Femur (tissue), 1 donor: ENCODE measurements at regions not wholly inside any gene's neighbourhood (a gene's known extent, or its start where the extent isn't known, plus 50 kb on each side); places are given as distances from the start of the nearest gene placed in this dataset.
"Not testable (repeated sequence)": the region's sequence is repeated elsewhere in the genome, so short reads cannot be mapped to it uniquely, and the experiment has no call there.

Experiments used
- DNase-seq: peaks from one replicate; pipeline ENCODE4 v3.0.0-alpha.2; 2017

DNA sequence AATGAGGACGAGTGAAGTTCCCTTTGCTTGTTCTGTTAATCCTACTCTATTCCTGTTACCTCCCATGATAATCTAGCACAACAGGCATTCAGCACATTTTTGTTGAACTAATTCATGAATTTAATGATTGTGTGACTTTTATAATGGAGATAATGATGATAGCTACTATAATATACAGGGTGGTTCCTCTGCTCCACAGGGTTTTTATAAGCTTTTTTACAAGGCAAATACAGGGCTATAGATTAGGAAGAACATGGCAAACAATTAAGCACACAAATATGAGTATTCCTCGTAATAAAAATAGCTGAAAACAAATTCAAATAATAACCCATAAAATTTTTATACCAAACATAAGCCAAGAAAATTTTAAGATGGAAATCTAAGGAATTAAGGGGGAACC lies 145.6 kb upstream of the TMTC1 start:
- no peak for DNase-seq

DNA sequence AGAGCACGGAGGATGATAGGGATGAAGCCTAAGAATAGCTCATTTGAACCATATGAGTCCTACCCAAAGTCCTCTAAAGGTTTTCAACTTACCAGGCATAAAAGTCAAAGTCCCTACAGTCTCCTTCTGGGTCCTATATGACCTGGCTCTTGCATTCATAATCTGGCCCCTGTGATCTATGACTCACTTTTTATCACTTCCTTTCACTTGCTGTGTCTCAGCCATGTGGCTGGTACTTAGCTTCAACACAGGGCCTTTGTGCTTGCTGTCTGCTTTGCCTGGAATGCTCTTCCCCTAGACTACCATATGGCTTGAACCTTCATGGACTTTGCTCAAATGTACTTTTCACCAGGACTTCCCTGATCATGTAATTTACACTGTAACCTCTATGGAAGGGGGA lies 137.6 kb upstream of the TMTC1 start:
- no peak for DNase-seq

DNA sequence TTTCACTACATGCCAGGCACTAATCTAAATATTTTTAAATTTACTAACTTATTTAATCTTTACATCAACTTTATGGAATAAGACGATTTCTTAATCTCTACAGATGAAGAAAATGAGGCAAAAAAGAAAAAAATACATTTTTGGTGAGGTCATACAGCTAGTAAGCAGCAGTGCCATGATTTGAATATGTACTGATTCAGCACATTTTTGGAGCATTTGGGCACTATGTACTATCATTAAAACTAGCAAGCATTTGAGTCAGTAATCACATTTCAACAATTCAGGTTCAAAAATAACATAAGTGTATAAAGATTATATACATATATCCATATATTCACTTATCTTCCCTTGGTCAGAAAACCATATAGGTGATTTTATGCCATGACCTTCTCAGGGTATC lies 124.4 kb upstream of the TMTC1 start:
- no peak for DNase-seq

DNA sequence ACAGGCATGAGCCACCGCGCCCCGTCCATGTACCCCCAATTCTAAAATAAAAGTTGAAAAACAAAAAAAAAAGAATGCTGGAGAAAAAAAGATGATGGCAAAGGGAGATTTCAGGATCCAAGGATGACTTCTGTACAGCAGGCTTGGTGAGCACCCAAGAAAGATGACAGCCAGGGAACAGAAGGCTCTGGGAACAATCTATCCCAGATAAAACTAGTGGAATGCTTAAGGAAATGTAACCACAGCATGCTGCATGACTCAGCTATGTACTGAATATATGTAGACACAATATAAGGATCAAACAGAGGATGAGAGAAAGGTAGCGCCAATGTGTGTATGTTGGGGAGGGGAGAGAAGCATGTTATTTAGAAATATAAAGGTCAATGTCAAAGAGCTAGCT lies 123.7 kb upstream of the TMTC1 start:
- DNase-seq = no peak

DNA sequence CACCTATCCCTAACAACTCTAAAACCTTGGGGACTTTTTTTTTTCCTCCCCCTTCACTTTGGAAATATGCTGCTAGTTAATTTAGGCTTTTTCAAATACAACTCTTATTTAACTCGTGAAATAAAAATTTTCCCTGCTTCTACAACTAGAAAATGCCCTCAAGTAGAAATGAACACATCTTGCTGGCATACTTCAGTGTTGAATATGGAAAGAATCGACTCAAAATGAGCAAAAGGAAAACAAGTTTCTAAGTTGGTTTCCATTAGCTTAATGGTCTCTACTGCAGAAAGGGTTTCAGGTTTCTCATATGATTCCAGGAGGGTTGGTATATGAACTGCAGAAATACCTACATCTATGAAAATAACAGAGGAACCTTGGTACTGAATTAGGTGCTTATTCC lies 118.3 kb upstream of the TMTC1 start:
- DNase-seq = no peak

DNA sequence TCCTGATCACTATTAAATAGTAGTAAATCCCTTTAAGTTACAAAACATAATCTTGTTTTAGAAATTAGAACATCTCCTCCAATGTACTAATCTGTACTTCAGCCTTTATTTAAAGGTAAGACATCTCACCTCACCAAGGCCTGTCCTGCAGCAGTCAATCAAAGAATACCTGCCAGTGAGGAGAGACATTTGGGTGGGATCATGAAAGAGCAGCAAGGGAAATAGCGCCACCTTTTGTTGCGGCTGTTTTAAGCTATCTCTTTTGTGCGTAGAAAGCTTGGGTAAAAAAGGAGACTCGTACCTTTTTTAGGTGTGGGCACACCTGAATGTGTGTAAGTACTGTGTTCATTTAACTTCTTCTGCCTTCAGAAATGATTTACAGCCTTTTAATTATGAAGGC lies 117.8 kb upstream of the TMTC1 start:
- no peak for DNase-seq

DNA sequence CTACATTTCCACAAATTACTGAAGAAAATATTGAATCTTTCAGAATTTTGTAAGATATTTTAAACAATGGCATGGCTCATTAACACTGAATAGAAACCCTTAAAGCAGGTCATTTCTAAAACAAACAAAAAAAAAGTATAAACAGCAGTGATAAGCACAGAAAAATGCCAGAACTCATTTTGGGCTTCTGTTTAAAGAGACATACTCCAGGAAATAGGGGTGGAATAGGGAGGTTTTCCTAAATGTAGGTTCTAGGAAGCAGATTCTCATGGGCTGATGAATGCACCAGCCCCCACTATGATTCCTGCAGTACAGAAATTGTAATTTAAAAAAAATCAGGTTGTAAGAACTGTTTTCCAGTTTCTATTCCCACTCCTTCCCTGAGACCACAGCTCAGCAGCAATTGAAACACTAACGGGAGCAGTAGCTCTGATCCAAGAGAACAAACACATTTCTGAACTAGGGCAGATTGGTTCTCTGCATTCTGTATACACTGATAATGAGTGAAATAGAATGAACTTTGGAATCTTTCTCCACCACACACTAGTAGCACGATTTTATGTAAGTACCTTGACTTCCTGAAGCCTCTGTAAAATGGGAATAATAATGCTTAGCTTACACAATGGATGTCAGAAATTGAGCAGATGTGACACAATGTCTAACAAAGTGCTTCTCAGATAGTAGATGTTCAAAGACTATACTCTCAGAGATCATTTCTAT lies 115.6 kb upstream of the TMTC1 start:
- DNase-seq = no peak

DNA sequence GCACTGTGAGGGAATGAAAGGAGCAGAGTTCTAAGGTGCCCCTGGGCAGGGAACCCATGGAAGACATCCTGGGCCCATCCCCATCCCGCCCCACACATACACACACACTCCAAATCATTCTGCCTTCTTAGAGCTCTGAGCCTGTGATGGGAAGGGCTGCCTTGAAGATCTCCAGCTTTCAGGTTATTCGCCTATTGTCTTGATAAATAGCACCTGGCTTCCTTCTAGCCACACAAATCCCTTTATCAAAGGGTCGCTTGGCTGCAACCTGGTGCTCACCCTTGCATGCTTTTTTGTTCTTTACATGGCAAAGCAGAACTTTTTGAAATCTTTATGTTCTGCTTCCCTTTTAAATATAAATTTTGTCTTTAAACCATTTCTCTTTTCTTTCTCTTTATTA lies 112.2 kb upstream of the TMTC1 start:
- no peak for DNase-seq

DNA sequence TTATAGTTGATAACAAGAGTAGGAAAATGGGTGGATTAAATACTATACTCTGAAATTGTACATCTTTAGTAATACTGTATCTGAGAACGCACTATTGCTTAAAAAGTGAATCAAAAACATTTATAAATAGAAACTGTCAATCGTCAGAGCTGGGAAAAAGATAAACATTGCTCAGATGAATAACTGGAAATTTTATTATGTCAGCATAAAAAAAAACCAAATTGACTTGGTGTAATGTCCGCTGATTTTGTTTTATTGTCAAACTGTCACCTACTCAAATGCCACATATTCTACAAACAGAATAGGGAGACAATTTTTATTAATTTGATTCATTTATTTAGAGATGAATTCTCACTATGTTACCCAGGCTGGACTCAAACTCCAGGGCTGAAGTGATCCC lies 109.3 kb upstream of the TMTC1 start:
- no peak for DNase-seq

DNA sequence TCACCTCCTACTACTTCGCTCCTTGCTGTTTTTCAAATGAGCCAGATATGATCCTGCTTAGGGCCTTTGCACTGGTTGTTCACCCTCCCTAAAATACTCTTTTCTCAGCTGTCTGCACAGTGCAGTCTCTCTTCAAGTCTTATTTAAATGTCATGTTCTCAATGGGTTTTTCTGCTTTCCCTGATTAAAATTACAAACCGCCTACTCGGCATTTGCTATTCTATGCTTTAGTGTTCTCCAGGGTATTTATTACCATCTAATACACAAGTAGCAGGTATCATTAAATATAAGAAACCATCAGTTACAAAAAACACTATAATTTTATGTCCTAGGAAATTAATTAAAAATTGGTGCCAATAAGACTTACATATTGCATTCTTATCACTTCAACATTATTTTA lies 108.0 kb upstream of the TMTC1 start:
- no peak for DNase-seq

DNA sequence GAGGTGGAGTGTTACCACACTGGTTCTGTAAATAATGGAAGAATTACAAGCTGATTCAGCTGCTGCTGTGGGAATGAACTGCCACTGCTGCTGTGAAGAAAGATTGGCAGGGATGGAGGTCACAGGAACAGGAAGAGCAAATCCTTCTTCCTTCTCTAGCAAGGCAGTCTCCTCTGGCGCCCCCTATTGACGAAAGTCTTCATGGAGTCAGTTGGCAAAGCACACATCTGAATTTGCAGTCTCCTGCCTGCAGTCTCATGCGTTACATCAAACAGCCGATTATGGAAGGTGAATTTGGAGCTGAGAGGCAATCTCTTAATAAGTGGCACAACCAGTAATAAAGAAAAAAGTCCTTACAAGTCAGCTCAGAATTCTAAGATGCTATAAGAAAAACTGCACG lies 106.0 kb upstream of the TMTC1 start:
- DNase-seq = peak; percentile 27

DNA sequence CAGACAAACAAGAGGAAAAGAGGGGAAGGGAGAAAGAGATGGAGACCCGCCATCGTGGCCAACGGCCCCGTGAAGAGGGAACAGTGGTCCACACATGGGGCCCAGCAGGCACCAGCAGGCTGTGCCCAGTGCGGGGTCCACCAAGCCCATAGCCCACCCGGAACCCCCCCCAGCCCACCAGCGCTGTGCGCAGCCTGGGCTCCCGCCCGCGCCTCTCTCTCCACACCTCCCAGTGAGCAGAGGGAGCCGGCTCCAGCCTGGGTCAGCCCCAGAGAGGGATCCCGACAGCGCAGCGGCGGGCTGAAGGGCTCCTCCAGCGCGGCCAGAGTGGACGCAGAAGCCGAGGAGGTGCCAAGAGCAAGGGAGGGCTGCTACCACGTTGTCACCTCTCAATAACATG lies 105.0 kb upstream of the TMTC1 start:
- no peak for DNase-seq

DNA sequence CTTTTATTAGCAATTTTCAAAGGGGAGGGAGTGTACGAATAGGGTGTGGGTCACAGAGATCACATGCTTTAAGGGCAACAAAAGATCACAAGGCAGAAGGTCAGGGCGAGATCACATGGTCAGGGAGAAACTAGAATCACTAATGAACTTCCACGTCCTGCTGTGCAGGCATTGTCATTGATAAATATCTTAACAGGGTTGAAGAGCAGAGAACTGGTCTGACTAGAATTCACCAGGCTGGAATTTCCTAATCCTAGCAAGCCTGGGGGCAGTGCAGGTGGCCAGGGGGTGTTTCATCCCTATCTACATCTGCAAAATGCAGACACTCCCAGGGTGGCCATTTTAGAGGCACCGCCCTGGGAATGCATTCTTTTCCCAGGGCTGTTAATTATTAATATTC lies 101.2 kb upstream of the TMTC1 start:
- DNase-seq = not testable (repeated sequence)

DNA sequence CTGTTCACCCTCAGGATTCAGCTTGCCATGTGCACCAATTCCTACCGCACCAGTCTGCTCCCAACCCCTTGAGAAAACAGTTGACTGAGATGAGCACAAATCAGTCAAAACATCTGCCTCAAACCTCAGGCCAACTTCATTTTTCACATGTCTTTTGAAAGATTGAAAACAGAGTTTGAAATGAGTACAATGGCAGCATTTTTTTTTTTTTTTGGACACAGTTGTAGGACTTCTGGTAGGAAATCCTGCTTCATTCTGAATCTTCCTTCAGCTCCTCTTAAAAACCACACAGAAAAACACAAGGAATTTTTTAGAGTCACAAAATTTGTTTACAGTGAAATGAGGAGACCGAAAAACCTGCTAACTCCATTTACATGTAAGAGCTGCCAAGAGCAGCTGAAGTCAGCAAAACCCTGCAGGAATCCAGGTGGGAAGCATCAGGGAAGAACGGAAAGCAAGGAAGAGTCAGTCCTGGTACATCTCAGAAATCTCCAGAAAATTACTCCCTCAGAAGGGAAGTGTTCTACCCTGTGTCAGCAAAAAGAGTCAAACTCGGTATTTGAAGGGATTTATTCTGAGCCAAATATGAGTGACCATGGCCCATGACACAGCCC lies 100.3 kb upstream of the TMTC1 start:
- DNase-seq = no peak

DNA sequence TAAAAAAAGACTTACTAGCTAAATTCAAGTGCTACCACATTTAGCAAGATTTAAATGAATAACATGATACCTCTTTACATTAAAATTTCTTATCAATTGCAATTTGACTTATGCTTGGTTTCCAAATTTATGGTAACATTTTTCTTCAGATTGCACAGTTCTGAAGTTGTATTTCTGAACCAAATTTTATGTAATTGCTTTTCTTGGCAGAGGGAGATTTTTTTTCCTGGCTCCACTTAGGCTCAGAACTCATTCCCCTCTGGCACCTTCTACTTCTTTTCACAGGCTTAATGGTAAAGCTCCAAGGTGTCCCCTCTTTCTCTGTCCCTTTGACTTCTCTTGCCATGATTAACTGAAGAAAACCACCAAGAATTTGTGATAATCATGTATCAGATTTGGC lies 99.8 kb upstream of the TMTC1 start:
- DNase-seq = no peak

DNA sequence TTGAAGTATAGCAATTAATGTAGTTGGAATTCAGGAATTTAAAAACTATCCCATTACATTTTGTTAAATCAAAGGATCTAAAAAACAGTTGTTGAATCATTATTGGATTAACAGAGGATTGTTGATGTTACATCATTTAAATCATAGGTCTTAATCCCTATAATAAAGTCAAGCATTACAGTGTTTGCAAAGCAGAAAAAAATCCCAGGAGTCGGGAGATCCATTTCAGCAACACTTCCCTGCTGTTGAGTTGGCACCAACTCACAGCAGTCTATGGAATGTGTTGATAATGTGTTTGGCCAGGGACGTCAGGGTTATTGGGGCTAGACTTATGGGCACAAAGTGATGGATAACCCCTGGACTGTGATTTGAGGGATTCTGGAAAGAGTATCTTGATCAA lies 99.1 kb upstream of the TMTC1 start:
- DNase-seq = peak; percentile 41

DNA sequence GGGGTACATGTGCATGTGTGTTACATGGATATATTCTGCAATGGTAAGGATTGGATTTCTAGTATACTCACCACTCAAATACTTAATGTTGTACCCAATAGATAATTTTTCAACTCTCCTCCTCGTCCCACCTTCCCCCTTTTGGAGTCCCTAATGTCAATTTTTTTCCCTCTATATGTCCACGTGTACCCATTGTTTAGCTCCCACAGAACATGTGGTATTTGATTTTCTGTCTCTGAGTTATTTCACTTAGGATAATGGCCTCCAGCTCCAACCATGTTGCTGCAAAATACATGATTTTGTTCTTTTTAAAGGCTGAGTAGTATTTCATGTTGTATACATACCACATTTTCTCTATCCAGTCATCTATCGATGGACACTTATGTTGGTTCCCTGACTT lies 97.2 kb upstream of the TMTC1 start:
- DNase-seq = no peak

DNA sequence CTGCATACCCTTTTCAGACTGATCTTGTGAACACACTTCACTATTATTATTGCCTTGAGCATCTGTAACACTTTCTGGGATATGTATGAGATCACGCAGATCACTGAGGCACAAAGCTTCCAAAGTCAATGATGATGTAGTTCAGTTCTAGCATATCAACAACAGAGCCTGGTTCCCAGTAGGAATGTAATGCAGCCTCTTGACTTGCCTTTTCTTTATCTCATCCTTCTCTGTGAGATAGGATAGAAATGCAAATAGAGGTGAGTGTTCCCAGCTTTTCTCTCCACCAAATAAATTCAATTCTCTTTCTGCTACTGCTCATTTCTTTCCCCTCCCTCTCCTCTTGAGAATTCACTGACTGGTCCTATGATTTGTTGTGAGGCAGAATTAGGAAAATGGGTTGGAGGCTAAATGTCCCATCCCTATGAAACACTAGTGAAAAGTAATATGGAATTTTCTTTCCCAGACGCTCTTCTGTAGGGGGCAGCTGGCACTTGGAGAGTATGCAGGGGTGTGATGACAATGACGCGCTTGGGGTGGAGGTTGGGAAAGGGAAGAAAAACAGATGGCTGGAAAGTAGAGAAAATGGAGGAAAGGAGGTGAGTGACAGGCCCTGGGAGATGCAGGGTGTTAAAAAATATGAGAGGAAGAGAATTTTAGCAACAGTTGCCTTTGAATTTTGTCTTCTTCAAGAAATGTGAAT lies 96.0 kb upstream of the TMTC1 start:
- no peak for DNase-seq

DNA sequence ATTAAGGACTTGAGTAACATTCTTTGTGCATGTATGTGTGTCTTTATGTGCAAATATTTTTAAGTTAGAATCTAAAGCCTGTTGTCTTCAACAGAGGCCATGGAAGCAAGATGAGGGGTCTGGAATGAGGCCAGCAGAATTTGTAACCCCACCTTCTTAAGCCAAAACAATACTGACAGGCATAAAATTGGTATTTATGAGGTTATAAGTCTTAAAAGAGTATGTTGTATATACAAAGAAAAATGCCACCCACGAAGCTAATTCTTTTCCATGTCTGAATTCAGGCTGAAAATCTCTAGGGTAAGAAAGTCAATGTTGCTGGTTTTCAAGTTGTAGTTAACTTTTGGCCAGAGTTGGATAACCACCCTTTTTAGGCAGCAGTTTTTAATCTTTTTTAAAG lies 86.2 kb upstream of the TMTC1 start:
- no peak for DNase-seq

DNA sequence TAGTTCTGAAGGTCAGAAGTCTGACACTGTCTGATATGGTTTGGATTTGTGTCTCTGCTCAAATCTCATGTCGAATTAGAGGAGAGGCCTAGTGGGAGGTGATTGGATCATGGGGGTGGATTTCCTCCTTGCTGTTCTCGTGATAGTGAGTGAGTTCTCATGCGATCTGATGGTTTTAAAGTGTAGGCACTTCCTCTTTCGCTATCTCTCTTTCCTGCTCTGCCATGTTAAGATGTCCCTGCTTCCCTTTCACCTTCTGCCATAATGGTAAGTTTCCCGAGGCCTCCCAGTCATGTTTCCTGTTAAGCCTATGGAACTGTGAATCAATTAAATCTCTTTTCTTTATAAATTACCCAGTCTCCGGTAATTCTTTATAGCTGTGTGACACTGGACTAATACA lies 84.1 kb upstream of the TMTC1 start:
- no peak for DNase-seq

DNA sequence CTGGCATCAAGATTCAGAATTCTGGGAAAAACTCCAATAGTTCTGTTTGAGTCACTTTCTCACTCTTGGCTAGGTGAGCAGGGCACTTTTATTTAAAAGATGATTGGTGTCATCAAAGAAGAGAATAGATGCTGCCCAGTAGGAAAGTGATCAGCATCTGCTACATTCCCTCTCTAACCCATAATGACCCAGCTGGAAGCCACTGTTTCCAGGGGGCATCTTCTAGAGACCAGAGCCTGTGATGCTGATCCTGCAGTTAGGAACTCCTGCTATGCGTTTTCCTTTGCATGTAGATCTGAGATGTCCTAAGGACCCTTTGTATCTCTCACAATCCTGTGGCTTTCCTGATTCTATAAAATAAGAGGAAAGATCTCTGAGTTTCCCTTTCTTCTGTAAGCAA lies 79.9 kb upstream of the TMTC1 start:
- DNase-seq = no peak

DNA sequence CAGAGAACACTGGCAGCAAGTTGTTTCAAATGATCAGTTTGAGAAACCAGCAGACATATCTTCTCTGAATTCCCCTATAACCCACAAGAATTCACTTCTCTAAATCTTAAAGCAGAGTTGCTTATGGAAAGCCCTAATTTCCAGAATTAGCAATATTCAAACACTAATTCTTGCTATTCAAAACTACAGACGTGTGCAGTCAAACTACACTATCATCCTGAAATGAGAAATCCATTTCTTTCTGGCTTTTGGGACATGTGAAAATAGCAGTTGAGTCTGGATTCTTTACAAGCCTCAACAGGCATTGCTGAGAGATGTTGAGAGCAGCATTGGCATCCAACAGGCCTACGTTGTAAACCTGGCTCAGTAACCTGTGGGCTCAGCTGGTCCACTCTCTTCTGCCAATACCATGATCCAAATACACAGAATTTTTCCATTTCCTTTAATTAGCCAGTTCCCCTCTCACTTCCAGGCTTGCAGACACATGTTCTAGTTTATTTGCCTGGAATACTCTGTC lies 74.6 kb upstream of the TMTC1 start:
- peak; percentile 59 for DNase-seq

DNA sequence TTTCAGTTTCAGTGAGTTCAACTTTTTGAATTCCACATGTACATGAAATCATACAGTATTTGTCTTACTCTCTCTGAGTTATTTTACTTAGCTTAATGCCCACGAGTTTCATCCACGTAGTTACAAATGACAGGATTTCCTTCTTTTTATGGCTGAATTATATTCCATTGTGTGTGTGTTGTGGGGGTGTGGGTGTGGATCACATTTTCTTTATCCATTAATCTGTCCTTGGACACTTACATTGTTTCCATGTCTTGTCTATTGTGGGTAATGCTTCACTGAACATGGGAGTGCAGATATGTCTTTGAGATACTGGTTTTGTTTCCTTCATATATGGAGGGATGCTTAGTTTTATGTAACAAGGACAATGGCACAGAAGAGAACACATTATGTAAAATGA lies 63.5 kb upstream of the TMTC1 start:
- DNase-seq = no peak

DNA sequence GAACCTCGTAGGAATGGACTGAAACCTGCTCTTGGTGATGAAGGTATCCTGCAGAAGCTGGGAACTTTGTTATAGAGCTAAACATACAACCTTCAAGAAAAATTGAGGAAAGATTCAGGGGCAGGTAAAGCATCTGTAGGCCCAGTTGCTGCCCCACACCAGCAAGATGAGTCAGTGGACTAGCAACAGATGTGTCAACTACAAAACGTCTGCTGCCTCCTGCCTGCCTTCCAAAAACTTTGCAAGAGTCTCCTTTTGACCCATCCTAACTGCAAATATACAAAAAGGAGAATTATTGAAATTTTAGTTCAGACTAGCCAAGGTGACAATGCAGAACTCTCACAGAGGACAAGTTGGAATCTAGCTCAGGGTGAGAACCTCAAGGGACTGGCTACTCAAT lies 60.9 kb upstream of the TMTC1 start:
- DNase-seq = no peak
